NK-92 treated with Interleukin-12 subunit alpha and Interleukin-12 subunit beta, amount 100 ng/mL, for 24 hours (cell line): ENCODE measurements at regions not wholly inside any gene's neighbourhood (a gene's known extent, or its start where the extent isn't known, plus 50 kb on each side); places are given as distances from the start of the nearest gene placed in this dataset.

ENCODE experiments used
- DNase-seq: peaks from one replicate; lab custom pipeline; 2025; lab: John Stamatoyannopoulos, UW

DNA sequence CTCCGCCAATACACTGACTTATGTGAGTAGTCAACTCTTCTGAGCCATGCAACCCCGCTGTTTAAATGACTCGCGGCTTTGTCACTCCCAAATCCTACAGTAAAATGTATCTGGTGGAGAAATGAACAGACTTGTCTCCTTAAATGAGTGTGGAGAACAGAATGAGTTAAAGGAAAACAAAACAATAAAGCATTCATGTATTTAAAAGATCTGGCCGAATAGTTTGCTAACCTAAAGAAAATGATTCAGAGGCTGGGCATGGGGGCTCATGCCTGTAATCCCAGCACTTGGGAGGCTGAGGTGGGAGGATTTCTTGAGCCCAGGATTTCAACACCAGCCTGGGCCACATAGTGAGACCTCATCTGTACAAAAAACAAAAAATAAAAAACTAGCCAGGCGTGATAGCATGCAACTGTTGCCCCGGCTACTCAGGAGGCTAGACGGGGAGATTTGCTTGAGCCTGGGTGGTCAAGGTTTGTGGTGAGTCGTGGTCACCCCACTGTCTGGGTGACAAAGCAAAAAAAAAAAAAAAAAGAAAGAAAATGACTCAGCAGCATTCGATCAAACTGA is 86.5 kb upstream of the PFKP start:
- no peak for DNase-seq

GRCh38 chr10:2980116-2980515 is 87.2 kb upstream of the PFKP start:
- DNase-seq = no peak

GRCh38 chr10:2979306-2979705 is 88.0 kb upstream of the PFKP start:
- DNase-seq = no peak

DNA sequence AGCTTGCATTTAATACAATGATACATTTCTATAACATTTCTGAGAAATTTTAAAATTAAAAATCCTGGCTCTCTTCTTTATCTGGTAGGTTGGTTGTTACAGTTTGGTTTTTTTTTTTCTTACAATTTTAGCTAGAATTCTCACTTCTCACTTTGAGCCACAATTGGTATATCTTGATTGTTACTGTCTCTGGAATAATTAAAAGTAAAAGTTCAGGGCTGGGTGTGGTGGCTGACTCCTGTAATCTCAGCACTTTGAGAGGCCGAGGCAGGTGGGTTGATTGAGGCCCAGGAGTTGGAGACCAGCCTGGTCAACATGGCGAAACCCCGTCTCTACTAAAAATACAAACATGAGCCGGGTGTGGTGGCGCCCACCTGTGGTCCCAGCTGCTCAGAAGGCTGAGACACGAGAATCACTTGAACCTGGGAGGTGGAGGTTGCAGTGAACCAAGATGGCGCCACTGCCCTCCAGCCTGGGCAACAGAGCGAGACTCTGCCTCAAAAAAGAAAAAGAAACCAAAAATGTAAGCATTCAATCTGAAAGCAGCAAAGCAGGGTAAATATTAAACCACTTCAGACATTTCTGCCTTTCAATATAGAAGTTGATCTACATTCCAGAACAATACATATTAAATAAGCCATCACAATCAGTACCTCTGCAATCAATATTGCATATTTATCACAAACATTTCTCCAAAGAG is 88.6 kb upstream of the PFKP start:
- DNase-seq = no peak

DNA sequence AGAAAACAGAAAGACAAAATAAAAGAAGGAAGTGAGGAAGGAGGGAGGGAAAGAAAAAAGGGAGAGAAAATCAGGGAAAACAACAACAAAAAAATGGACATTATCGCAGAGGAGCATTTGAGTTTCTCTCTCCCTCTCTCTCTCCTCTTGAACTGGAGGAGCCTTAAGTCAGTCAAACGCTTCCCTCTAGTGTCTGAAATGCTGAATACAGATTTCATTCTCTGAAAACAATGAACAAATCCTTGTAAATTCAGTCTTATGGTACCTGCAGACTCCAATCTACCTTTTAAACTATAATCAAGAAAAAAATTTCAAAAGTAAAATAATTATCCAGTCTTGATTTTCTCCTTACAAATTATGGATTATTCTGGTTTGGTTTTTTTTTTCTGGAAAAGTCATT is 89.2 kb upstream of the PFKP start:
- DNase-seq = no peak

- no peak for DNase-seq
Measured at GRCh38 chr10:2974503-2975207, 92.7 kb upstream of the PFKP start.

GRCh38 chr10:2974083-2974482 is 93.3 kb upstream of the PFKP start:
- no peak for DNase-seq

DNA sequence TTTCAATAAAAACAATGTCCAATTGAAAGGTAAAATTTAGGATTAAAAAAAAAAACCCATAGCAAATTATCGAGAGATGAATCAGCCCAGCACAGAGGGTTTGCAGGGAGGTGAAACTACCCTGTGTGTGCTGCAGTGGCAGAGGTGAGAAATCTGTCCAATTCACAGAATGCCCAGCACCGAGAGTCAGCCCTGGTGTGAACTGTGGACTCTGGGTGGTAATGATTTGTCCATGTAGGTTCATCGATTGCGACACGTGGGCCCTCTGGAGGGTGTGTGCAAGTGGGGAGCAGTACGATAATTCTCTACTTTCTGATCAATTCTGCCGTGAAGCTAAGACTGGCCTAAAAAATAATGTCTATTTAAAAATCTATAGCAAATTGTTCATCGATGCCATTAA is 94.5 kb upstream of the PFKP start:
- no peak for DNase-seq

DNA sequence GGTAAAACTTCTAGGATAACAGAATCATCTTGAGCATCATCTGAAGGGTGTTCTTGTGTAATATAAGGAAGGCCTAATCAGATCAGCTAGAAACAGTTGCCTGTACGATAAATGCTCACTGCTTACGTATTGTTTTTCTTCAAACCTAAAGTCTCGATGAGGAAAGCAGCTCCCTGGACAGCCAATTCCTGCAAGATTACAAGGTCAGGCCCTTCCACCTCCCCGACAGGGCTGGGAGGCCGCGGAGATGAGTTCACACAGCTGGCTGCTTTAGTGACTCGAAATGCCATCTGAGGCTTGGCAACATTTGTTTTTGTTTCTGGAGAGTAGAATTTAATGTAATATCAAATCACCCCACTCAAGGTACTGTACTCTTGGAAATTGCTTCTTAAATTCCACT is 95.1 kb upstream of the PFKP start:
- no peak for DNase-seq

GRCh38 chr10:2970190-2970823 is 97.0 kb upstream of the PFKP start:
- DNase-seq = no peak

GRCh38 chr10:2968401-2969058 is 98.8 kb upstream of the PFKP start:
- DNase-seq = no peak

GRCh38 chr10:2966134-2966533 is 101.2 kb upstream of the PFKP start:
- DNase-seq = no peak

GRCh38 chr10:2964632-2965296 is 102.6 kb upstream of the PFKP start:
- DNase-seq = no peak

DNA sequence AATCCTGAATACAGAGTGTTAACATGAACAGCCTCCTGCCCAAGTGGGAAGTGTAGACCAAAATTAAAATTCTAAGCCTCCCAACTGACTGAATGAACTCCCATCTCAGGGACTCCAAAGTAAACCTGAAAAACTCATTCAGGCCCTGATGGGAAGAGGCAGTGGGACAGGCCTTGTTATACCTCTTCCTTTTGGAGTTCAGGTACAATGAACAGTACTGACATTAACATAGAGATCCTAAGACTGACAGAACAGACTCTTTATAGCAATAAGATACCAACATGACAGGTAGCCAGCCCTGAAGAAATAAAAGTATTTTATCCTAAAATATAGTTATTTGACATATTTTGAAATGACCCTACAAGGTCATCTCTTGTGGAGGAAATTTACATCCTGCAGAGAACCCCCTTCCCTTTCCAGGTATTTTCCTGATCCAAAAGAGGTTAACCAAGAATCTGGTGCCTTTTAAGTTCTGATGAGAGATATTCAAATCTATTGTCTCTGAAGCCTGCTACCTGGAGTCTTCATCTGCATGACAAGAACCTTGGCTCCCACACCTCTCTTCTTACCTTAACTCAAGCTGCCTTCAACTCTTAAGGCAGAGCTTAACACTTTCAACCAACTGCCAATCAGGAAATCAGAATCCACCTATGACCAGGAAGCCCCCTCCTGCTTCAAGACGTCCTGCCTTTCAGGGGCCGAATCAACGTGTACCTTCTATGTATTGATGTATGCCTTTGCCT is 103.3 kb upstream of the PFKP start:
- no peak for DNase-seq

DNA sequence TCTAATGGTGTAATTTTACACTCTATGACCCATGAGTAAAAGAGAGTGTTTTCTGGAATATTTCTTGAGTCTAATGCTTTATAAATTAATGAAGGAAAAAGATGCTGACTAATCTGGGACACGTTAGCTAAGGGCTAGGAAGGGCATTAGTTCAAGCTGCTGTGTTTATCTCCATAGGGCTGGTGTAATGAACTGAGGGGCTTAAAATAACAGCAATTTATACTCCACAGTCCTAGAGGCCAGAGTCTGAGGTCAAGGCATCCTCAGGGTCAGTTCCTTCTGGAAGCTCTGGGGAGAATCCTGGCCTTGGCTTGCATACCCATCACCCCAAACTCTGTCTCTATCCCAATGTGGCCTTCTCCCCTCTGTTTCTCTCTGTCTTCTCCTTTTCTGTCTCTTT is 105.2 kb upstream of the PFKP start:
- no peak for DNase-seq

DNA sequence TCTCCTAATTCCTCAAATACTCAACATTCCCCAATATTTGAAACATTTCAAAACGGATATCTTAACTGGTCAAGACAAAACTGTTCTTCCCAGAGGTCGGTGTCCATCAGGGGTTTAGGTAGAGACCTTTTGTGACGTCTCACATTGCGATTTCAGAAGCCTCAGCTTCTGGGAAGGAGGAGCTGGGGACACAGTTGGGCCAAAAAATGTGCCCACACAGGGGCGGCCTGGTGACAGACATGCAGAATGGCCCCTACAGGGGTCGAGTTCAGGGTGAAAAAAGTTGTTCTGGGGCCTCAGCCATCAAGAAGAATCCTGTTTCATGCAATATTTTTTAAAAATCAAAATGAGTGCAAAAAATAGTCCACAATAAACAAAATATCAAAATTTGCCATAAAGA is 108.7 kb upstream of the PFKP start:
- DNase-seq = no peak

DNA sequence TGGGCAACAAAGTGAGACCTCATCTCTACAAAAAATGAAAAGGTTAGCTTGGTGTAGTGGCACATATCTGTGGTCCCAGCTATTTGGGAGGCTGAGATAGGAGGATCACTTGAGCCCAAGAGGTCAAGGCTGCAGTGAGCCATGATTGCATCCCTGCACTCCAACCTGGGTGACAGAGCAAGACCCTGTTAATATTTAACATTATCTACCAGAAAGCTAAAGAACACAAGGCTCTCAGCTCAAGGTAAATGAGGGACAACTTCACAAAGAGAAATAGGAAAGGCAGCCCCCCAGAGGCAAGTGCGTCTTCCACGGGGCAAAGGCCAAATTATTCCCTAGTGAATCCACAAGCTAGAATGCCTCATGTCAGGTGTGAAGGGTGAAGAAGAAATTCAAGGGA is 109.6 kb upstream of the PFKP start:
- DNase-seq = no peak

DNA sequence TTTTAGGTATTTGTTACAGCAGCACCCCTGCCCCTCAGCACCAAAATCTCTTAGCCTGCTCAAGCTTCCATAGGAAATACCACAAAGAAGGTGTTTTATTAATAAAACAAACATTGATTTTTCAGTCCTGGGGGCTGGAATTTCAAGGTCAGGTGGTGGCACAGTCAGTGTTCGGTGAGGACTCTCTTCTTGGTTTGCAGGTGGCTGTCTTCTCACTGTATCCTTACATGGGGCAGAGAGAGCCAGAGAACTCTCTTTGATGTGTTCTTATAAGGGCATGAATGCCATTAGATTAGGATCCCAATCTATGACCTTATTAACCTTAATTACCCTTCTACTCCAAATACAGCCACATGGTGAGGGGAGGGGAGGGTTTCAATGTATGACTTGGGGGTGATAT is 112.3 kb upstream of the PFKP start:
- no peak for DNase-seq

GRCh38 chr10:2953495-2953894 is 113.9 kb upstream of the PFKP start:
- no peak for DNase-seq

GRCh38 chr10:2951235-2951835 is 116.0 kb upstream of the PFKP start:
- DNase-seq = no peak

GRCh38 chr10:2950546-2950945 is 116.8 kb upstream of the PFKP start:
- DNase-seq = no peak
